ENCODE measurements at regions not wholly inside any gene's neighbourhood (a gene's known extent, or its start where the extent isn't known, plus 50 kb on each side); places are given as distances from the start of the nearest gene placed in this dataset.

GRCh38 chr1:193929374-193930033 lies 743.1 kb upstream of the B3GALT2 start:
- no peak overlapping the region for H3K27ac ChIP-seq (ENCODE audit: low read depth, low read length)
- H3K27me3 ChIP-seq (ENCODE audit: insufficient read depth, low read length) = no peaks in the 10 kb centered on the region
- ChIA-PET RAD21 (ENCODE audit: low non-redundant PET in 1 of 2, low total read pairs in 2 of 2, uncharacterized antibody in 2 of 2, unreplicated experiment in 2 of 2) (no interaction called here), POLR2A (no interaction called here), CTCF (no interaction called here)
- BruUV-seq (replicated peaks) = no TSS peak
- intact Hi-C loops (cut with micrococcal nuclease) = no loop called here
- no peaks in the 10 kb centered on the region for H4K20me1 ChIP-seq (ENCODE audit: insufficient read depth)
- no peak overlapping the region for H2AFZ ChIP-seq (ENCODE audit: low read depth, low read length, poor library complexity, severe bottlenecking)
- H3K4me2 ChIP-seq (ENCODE audit: low read length) = no peak overlapping the region
- TF ChIP-seq POLR2A (IDR thresholded peaks at IDR 0.05; ENCODE audit: borderline replicate concordance, extremely low read depth, insufficient read depth, insufficient read length) = no peak
- no peak for TF ChIP-seq EGR1 (IDR thresholded peaks at IDR 0.05; ENCODE audit: low read depth)
- TF ChIP-seq ZFX (IDR thresholded peaks at IDR 0.05) = no peak
- TF ChIP-seq CBX3 (IDR thresholded peaks at IDR 0.05; ENCODE audit: low read depth) = no peak
- TF ChIP-seq, protein P1, sequence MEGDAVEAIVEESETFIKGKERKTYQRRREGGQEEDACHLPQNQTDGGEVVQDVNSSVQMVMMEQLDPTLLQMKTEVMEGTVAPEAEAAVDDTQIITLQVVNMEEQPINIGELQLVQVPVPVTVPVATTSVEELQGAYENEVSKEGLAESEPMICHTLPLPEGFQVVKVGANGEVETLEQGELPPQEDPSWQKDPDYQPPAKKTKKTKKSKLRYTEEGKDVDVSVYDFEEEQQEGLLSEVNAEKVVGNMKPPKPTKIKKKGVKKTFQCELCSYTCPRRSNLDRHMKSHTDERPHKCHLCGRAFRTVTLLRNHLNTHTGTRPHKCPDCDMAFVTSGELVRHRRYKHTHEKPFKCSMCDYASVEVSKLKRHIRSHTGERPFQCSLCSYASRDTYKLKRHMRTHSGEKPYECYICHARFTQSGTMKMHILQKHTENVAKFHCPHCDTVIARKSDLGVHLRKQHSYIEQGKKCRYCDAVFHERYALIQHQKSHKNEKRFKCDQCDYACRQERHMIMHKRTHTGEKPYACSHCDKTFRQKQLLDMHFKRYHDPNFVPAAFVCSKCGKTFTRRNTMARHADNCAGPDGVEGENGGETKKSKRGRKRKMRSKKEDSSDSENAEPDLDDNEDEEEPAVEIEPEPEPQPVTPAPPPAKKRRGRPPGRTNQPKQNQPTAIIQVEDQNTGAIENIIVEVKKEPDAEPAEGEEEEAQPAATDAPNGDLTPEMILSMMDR (IDR thresholded peaks at IDR 0.05 in 2 of 3, conservative IDR thresholded peaks at IDR 0.05 in 1 of 3; ENCODE audit: borderline replicate concordance in 1 of 3, insufficient read depth in 1 of 3, low read depth in 2 of 3, low read length in 2 of 3) = no peak
- TF ChIP-seq CEBPB (IDR thresholded peaks at IDR 0.05; ENCODE audit: low read depth) = no peak
- TF ChIP-seq SIN3A (IDR thresholded peaks at IDR 0.05; ENCODE audit: low read depth) = no peak
- no peaks in the 10 kb centered on the region for H3K36me3 ChIP-seq (ENCODE audit: control insufficient read depth in 1 of 2, insufficient read depth in 2 of 2, low read length in 2 of 2)
- H3K4me1 ChIP-seq (ENCODE audit: control insufficient read depth in 1 of 2, insufficient read depth in 2 of 2, low read length in 2 of 2) = no peaks in the 10 kb centered on the region
- no peak overlapping the region for H3K4me3 ChIP-seq (replicated peaks in 1 of 2; ENCODE audit: low read depth in 1 of 2, low read length in 2 of 2)
- ATAC-seq (no peak), DNase-seq (ENCODE audit: low read depth, low spot score) (no peak)
- H3K79me2 ChIP-seq (ENCODE audit: insufficient read depth, low read length) = no peaks in the 10 kb centered on the region
- H3K9me2 ChIP-seq (ENCODE audit: insufficient read depth) = no peaks in the 10 kb centered on the region
- peaks cover 0 to 9% of the 10 kb centered on the region in 2 experiments; a peak in 1 of 4 replicates for H3K9me3 ChIP-seq (ENCODE audit: control insufficient read depth in 1 of 2, insufficient read depth in 1 of 2, low read depth in 1 of 2, low read length in 2 of 2)
- no peak overlapping the region for H3K9ac ChIP-seq (ENCODE audit: low read length)

DNA sequence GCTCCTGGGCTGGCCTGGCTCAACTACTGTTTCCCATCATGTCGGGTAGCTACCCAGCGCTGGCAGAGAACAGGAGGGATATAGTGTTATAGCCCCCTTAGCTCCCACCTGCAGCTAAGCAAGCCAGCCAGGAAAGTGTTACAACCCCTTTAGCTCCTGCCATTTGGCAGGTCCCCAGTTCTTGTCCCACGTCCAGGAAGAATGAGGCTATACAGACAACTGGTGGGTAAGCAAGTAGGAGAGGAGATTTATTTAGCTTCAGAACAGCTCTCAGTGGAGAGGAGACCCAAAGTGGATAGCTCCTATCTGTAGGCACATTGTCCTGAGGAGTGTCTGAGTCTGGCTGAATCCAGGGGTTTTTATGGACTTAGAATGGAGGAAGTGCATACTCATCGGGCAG lies 741.1 kb upstream of the B3GALT2 start:
- Histone ChIP-seq H3K9me2 (ENCODE audit: insufficient read depth) (no peaks in the 10 kb centered on the region), H3K27me3 (ENCODE audit: insufficient read depth, low read length) (no peaks in the 10 kb centered on the region), H3K4me2 (ENCODE audit: low read length) (no peak overlapping the region), H3K27ac (ENCODE audit: low read depth, low read length) (no peak overlapping the region), H3K9me3 (ENCODE audit: control insufficient read depth in 1 of 2, insufficient read depth in 1 of 2, low read depth in 1 of 2, low read length in 2 of 2) (peaks cover 0 to 9% of the 10 kb centered on the region in 2 experiments; a peak in 1 of 4 replicates), H3K36me3 (ENCODE audit: control insufficient read depth in 1 of 2, insufficient read depth in 2 of 2, low read length in 2 of 2) (no peaks in the 10 kb centered on the region), H3K4me3 (replicated peaks in 1 of 2; ENCODE audit: low read depth in 1 of 2, low read length in 2 of 2) (no peak overlapping the region), H4K20me1 (ENCODE audit: insufficient read depth) (no peaks in the 10 kb centered on the region), H3K79me2 (ENCODE audit: insufficient read depth, low read length) (no peaks in the 10 kb centered on the region), H2AFZ (ENCODE audit: low read depth, low read length, poor library complexity, severe bottlenecking) (no peak overlapping the region), H3K4me1 (ENCODE audit: control insufficient read depth in 1 of 2, insufficient read depth in 2 of 2, low read length in 2 of 2) (no peaks in the 10 kb centered on the region), H3K9ac (ENCODE audit: low read length) (no peak overlapping the region)
- BruUV-seq (replicated peaks) = no TSS peak
- RAD21 ChIA-PET (ENCODE audit: low non-redundant PET in 1 of 2, low total read pairs in 2 of 2, uncharacterized antibody in 2 of 2, unreplicated experiment in 2 of 2) = no interaction called here
- intact Hi-C loops (cut with micrococcal nuclease) = no loop called here
- TF ChIP-seq SIN3A (IDR thresholded peaks at IDR 0.05; ENCODE audit: low read depth) = no peak
- no peak for TF ChIP-seq POLR2A (IDR thresholded peaks at IDR 0.05; ENCODE audit: borderline replicate concordance, extremely low read depth, insufficient read depth, insufficient read length)
- no peak for TF ChIP-seq CEBPB (IDR thresholded peaks at IDR 0.05; ENCODE audit: low read depth)
- no peak for TF ChIP-seq EGR1 (IDR thresholded peaks at IDR 0.05; ENCODE audit: low read depth)
- TF ChIP-seq ELF1 (IDR thresholded peaks at IDR 0.05; ENCODE audit: borderline replicate concordance, low read depth) = no peak
- TF ChIP-seq, protein P2, sequence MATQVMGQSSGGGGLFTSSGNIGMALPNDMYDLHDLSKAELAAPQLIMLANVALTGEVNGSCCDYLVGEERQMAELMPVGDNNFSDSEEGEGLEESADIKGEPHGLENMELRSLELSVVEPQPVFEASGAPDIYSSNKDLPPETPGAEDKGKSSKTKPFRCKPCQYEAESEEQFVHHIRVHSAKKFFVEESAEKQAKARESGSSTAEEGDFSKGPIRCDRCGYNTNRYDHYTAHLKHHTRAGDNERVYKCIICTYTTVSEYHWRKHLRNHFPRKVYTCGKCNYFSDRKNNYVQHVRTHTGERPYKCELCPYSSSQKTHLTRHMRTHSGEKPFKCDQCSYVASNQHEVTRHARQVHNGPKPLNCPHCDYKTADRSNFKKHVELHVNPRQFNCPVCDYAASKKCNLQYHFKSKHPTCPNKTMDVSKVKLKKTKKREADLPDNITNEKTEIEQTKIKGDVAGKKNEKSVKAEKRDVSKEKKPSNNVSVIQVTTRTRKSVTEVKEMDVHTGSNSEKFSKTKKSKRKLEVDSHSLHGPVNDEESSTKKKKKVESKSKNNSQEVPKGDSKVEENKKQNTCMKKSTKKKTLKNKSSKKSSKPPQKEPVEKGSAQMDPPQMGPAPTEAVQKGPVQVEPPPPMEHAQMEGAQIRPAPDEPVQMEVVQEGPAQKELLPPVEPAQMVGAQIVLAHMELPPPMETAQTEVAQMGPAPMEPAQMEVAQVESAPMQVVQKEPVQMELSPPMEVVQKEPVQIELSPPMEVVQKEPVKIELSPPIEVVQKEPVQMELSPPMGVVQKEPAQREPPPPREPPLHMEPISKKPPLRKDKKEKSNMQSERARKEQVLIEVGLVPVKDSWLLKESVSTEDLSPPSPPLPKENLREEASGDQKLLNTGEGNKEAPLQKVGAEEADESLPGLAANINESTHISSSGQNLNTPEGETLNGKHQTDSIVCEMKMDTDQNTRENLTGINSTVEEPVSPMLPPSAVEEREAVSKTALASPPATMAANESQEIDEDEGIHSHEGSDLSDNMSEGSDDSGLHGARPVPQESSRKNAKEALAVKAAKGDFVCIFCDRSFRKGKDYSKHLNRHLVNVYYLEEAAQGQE (IDR thresholded peaks at IDR 0.05; ENCODE audit: low read depth) = no peak
- TF ChIP-seq FOSL1 (IDR thresholded peaks at IDR 0.05; ENCODE audit: low read depth) = no peak
- TF ChIP-seq ZFX (IDR thresholded peaks at IDR 0.05) = no peak
- CTCF ChIA-PET = no interaction called here
- DNase-seq (ENCODE audit: low read depth, low spot score) = peak; percentile 2
- no peak for ATAC-seq
- POLR2A ChIA-PET = no interaction called here

Data from HCT116 (cell line).